HG03378 (cell line): ENCODE measurements at regions not wholly inside any gene's neighbourhood (a gene's known extent, or its start where the extent isn't known, plus 50 kb on each side); places are given as distances from the start of the nearest gene placed in this dataset.
"Not testable (repeated sequence)": the region's sequence is repeated elsewhere in the genome, so short reads cannot be mapped to it uniquely, and the experiment has no call there.

ENCODE experiments used
- ATAC-seq: cut with Tn5 transposase; IDR thresholded peaks from one replicate; pipeline ENCODE4 v1.9.1; 2021; ENCODE audit warnings: mild to moderate bottlenecking, moderate library complexity; ENCODE audit not compliant: unreplicated experiment

DNA sequence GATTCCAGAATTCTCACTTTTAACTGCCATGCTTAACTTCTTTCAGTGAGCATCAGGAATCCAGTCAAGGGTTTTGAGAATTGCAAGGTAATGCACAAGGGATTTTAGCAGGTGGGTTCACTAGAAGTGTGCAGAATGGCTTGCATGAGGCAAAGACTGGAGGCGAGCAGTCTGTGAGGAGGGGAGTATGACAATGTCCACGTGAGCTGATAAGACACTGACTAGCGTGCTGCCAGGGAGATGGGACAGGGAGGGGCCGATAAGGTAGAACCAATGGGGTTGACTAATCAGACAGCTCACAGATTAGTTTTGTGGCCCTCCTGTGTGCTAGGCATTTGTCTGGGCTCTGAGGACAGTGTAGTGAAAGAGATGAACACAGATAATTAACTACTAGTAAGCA, 102.0 kb upstream of the DAZL start:
- no peak for ATAC-seq

DNA sequence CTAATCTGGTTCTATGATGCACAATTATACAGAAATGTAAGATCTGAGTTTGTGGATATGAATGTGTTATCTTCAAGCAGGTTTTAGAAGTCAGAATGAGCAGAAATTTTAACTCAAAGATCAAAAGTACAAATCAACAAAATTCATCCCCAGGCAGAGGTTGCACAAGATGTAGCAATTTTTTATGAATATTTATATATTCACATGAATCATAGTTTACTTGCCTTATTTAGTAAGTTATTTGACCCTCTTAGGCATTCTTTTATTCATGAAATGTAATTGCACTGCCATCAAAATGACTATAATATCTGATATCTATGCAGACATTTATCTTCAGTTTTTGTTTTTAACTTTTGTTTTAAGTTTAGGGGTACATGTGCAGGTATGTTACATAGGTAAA, 103.1 kb upstream of the DAZL start:
- no peak for ATAC-seq

DNA sequence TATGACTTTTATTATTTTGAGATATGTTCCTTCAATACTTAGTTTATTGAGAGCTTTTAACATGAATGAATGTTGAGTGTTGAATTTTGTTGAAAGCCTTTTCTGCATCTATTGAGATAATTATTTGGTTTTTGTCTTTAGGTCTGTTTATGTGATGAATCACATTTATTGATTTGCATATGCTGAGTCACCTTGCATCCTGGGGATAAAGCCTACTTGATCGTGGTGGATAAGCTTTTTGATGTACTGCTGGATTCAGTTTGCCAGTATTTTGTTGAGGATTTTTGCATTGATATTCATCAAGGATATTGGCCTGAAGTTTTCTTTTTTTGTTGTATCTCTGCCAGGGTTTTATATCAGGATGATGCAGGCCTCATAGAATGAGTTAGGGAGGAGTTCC, 106.5 kb upstream of the DAZL start:
- not testable (repeated sequence) for ATAC-seq

DNA sequence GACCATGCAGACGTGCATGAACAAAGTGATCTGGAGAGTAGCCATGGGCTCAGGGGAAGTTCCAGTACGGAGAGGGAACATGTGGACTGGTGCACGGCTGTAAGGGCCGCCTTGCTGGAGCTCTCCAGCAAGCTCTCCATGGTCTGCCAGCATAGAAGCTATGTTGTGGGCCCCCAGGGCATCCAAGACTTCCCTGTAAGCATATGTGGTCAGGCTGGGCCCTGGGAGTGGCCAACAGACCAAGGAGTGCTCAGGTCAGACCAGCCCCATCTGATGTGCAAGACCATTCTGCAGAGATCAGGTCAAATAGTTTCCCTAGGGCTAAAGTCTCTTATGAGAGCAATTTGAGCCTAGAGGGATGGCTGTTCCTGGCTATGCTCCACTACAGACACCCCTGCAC, 110.1 kb upstream of the DAZL start:
- ATAC-seq, result no peak

DNA sequence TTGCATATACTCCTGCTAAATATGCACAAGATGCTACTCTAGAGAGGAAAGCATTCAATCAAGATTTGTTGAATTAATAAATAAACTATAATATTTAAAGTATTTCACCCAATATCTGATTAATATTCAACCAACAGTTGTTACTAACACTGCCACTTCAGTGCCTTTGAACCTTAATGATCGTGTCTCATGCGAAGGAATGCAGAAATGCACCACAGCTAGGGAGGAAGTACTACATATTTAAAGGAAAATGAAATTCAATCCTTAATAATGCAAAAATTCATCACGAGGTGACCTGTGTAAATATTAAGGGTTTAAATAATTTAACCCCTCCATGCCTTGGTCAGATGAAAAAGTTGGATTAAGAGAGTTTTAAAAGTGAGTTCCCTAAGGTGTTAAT, 114.2 kb upstream of the DAZL start:
- no peak for ATAC-seq

DNA sequence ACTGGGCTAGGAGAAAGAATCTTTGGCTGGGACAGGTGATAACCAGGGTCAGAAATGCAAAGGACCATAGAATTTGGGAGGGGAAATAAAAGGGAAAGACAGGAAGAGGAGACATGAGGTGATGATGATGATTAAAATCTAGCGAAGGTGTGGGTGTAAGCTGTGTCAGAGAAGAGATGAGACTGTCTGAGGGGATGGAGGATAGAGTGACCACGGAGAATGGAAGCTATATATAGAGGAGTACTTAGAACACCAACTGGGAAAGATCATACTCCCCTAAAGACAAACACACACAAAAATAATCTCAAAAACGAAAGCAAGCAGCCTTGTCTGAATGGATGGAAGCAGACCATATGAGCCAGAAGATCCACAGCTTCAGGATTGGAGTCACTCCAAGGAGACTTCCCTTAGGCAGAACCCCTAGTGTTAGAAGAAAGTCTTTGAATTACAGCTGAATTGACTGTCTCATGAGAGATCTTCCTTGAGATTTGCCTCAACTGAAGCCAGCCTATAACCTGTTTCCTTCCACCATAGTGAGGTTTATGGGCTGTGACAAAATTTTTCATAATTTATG, 115.2 kb upstream of the DAZL start:
- no peak for ATAC-seq

DNA sequence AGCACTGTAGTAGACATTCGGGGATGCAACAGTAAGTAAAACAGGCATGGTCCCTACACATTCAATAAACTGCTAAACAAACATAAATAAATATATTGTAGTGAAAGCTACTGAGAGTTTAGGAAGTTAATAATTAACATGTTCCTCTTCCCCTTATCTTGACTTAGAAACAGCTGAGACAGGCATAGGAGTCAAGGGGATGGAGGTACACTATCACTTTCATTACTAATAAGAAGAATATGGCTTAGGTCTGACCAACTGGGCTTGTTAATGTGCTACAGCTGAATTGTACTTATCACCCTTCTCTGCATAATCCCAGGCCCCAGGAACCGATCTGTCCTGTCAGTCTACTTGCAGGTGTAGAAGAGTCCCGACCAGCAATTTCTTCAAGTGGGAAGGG, 116.3 kb upstream of the DAZL start:
- no peak for ATAC-seq

DNA sequence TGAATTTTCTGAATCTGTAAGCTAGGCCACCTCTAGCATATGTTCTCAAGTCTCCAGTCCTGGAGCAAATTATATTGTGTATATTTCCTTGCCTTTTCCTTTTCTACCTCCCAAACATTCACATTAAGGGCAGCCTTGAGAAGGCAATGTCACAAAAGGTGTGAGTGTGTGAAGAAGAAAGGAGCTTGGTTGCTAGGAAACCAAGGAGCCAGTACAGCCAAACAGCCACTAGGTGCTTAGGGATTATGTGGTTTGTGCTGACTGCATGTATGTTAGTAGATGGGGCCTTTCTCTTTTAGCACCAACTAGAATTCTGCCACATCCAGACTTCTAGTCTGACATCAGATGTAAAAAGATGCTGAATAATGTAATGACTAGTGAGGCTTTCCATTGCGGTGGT, 118.8 kb upstream of the DAZL start:
- no peak for ATAC-seq

DNA sequence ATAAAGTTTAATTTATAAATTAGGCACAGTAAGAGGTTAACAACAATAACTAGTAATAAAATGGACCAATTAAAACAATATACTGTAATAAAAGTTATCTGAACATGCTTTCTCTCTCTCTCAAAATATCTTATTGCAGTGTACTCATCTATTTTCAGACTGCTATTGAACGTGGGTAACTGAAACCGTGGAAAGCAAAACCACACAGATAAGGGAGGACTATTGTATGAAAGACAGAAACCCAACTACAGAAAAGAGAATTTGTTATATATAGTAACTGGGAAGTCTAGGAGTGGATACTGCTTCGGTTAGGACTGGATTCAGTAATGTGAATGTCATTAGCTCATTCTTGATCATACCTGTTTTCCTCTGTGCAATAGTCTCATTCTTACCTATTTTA, 119.3 kb upstream of the DAZL start:
- no peak for ATAC-seq

DNA sequence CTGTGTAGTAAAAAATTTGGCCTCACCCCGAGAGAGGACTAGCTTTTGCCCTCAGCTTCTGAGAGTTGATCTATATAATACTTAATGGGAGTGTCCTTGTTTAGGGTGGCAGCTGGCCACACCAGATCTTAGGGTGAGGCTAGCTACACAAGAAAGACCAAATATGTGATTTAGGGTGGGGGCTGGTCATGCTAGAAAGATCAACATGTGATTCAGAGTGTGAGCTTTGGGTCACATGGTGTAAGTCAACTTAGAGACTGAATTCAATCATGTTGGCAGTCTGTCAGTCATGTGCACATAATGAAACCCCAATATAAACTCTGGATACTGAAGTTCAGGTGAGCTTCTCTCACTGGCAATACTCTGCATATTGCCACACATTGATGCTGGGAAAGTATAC, 120.7 kb upstream of the DAZL start:
- no peak for ATAC-seq

DNA sequence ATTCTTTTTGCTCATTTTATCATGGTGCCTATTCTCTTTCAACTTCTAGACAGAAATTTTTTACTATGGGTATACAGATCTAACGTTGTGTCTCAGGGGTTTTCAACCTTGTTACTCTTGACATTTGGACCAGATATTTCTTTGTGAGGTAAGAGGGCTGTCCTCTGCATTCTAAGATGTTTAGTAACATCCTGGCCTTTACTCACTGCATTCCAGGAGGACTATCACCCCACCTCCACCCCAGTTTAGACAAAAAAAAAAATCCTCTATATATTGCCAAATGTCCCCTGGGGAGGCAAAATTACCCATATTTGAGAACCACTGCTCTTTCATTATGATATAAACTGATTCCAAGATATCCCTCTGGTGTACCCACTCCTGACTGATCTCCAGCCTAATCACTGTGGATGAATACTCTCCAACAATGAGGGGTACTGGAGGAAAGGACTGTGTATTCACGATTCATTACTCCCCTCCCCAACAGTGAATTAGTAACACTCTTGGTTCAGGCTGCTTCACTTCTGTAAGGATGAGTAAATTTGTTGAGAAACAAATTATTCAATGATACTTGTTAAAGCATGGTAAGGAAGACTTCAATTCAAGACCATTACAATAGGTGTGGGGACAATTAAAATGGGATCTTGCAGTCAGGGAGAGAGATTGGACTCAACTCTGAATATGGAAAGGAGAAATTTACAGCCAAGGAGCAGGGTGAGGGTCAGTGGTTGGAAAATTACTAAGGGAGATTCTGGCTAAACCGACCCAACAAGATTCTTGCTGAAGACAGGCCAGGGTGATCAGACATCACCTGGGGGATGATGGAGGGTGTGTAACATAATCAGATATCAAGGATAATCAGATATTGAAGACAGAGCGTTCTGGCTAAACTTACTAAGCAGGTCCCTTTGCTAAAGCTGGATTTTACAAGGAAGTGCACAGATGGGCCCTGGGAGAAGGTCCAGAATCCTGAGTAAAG, 123.8 kb upstream of the DAZL start:
- ATAC-seq, result no peak

DNA sequence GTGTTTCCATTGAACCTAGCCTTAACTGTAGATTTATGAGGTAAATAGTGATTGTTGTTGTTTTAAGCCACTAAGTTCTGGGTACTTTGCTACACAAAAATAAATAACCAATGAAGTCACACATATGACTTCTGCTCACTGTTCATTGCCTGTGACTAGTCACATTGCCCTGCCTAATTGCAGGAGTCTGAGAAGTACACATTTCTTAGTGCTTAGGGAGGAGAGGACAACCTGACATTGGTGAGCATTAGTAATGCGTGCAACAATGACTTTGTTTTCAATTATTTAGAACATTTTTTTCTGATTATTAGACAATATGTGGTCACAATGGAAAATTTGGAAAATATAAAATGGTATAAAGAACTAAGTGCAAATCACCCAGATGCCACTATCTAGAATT, 133.2 kb upstream of the DAZL start:
- no peak for ATAC-seq

DNA sequence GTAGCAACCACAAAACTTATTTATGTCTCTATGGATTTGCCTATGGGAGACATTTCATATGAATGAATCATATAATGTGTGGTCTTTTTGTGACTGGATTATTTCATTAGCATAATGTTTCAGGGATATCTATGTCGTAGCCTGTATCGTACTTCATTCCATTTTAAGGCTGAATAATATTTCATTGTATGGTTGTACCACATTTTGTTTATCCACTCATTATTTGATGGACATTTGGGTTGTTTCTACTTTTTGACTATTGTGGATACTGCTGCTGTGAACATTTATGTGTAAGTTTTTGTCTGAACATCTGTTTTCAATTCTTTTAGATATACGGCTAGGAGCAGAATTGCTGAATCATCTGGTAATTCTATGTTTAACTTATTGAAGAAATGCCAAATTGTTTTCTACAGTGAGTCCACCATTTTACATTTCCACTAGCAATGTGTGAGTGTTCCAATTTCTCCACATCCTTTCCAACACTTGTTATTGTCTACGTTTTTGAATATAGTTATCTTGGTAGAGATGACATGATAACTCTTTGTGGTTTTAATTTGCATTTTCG, 134.4 kb upstream of the DAZL start:
- no peak for ATAC-seq

DNA sequence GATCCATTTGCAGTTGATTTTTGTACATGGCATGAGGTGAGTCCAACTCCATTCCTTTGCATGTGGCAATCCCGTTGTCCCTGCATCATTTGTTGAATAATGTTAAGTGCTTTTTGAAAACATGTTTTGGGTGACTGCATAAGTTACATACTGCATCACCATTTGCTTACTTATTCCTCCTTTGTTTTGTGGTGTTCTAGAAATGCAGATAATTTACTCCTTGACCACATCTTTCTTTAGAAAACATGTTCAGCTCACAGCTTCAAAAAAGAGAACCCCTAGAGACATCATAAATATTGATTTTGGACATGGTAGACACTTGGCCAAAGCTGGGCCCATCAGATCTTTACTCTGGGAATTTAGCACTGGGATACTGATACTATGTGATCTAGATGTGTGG, 135.3 kb upstream of the DAZL start:
- ATAC-seq, result no peak

DNA sequence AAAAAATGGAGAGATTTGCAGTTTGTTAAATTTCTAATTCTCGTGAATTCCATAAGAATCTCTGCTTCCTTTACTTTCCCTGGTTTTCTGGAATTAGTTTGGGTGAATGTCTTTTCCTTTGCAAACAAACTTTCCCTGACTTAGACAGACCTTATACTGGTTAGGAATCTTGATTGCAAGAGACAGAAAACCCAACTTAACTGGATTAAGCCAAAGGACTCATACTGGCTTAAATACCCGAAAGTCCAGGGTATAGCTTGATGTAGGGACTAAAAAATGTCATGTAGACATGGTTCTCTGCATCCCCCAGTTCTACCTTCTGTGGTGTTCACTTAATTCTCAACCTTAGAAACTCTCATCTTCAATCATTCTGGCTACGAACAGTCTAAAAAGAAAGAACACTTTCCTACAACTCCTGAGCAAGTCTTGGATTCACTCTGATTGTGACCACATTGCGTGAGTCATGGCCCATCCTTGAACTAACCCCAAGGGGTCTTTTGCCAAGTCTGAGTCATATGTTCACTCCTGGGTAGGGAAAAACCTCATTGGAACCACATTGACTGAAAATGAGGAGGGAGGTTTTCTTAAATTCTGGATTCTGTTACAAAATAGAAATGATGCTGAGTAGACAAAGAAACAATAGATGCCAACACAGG, 136.0 kb upstream of the DAZL start:
- no peak for ATAC-seq

DNA sequence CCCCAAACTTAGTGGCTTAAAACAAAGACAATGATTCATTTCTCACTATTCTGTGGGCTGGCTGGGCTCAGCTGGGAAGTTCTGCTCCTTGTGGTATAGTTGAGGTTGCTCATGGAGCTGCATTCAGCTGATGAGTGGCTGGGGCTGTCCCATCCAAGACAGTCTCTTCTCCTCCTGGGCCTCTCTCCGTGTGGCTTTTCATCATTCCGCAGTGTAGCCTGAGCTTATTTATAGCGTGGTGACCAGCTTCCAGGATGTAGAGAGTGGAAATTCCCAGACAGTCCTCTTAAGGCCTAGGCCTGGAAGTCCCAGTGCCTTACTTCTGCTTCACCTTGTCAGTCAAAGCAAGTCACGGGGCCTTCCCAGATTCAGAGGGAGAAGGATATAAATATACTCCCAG, 136.7 kb upstream of the DAZL start:
- no peak for ATAC-seq

DNA sequence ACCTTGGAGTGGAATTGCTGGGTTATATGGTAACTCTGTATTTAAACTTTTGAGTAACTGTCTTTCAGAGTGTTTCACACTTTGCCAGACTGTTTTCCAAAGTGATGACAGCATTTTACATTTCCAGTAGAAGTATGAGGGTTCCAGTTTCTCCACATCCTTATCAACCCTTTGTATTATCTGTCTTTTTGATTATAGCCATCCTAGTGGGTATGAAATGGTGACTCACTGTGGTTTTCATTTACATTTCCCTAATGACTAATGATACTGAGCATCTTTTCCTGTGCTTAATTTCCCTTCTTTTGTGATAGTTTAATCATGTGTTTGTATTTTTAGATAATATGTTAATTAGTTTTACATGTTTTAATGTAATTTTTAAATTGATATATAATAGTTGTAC, 138.1 kb upstream of the DAZL start:
- ATAC-seq, result no peak

DNA sequence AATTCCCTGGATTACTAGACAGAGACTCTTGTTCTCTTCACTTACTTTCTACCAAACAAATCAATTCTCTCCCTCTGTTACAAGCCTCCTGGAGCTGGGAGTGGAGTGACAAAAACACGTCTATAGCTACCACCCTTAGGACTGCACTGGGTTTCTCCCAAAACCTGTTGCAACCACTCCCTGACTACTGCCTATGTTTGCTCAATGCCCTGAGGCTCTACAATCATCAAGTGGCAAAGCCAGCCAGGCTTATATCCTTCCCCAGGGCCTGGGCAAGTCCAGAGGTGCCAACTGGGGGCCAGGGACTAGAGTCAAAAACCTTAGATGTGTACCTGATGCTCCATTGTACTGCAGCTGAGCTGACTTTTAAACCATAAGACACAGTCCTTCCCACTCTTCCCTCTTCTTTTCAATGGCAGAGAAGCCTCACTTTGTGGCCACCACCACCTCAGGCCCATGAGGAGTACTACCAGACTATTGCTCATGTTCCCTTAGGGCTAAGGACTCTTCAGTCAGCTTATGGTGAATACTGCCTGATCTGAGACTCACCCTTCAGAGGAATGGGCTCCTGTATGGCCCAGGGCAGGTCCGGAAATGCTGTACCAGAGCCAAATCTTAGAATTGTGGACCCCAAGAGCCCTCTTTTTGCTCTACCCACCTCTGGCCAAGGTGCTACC, 125.4 kb upstream of the PLCL2 start:
- no peak for ATAC-seq

DNA sequence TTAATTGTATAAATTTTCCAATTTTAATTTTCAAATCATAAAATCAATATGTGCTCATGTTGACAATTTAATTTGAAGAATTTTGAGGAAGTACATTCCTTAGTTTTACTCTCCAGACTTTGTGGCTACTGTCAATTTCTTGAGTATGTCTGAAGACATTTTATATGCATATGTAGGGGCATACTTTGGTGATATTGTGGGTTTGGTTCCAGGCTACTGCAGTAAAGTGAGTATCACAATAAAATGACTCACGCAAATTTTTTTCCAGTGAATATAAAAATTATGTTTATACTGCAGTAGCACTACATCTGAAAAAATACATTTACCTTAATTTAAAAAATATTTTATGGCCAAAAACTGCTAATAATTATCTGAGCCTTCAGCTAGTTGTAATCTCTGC, 123.2 kb upstream of the PLCL2 start:
- ATAC-seq, result no peak

DNA sequence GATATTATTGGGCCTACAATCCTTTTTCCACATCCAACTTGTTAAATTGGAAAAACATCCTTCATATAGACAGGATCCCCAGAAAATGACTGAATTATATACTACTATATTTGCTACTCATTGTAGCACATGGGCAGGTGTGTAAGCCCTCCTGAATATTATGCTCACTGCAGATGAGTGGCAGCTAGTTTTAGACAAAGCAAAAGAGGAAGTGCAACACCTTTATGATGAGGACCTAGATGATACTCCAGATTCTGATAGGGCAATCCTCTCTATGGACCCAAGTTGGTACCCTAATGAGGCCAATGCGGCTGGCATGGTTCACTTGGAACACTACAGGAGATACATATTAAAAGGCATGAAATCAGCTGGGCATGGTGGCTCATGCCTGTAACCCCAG, 119.1 kb upstream of the PLCL2 start:
- ATAC-seq, result no peak

DNA sequence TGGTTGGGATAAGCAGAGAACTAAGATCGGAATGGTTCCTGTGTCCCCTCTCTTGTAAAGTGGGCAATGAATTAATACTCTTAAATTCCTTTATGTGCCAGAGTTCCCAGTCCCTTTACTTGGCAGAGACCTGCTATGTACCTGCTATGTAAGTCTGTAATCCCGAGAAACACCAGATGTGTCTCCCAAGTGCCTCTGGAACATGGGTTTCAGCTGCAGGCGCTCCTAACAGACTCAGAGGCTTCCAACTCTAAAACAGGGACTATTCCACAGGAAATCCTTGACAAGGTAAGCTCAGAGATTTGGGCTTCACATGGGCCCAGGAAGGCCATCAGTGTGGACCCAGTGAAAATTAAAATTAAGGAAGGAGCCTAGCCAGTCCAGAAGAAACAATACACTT, 117.7 kb upstream of the PLCL2 start:
- no peak for ATAC-seq
